HG03575 (cell line): ENCODE measurements at regions not wholly inside any gene's neighbourhood (a gene's known extent, or its start where the extent isn't known, plus 50 kb on each side); places are given as distances from the start of the nearest gene placed in this dataset.
"Not testable (repeated sequence)": the region's sequence is repeated elsewhere in the genome, so short reads cannot be mapped to it uniquely, and the experiment has no call there.

Experiments used
- ATAC-seq: cut with Tn5 transposase; IDR thresholded peaks from one replicate; pipeline ENCODE4 v1.9.1; 2021; ENCODE audit not compliant: unreplicated experiment, insufficient number of reproducible peaks, low FRiP score; ENCODE audit errors: extremely low read depth

GRCh38 chr15:20253047-20253615 lies 288.5 kb downstream of the GOLGA6L6 start:
- ATAC-seq, result not testable (repeated sequence)

GRCh38 chr15:20252040-20252439 lies 289.6 kb downstream of the GOLGA6L6 start:
- not testable (repeated sequence) for ATAC-seq

- not testable (repeated sequence) for ATAC-seq
Measured at GRCh38 chr15:20251214-20252005, 290.2 kb downstream of the GOLGA6L6 start.

- not testable (repeated sequence) for ATAC-seq
Measured at GRCh38 chr15:20250206-20250605, 291.4 kb downstream of the GOLGA6L6 start.

GRCh38 chr15:20249677-20249970 lies 292.0 kb downstream of the GOLGA6L6 start:
- ATAC-seq, result not testable (repeated sequence)

- ATAC-seq, result not testable (repeated sequence)
Measured at GRCh38 chr15:20248434-20248833, 293.2 kb downstream of the GOLGA6L6 start.

GRCh38 chr15:20247137-20247536 lies 294.5 kb downstream of the GOLGA6L6 start:
- ATAC-seq, result not testable (repeated sequence)

GRCh38 chr15:20246624-20247023 lies 295.0 kb downstream of the GOLGA6L6 start:
- ATAC-seq, result not testable (repeated sequence)

- not testable (repeated sequence) for ATAC-seq
Measured at GRCh38 chr15:20245856-20246255, 295.7 kb downstream of the GOLGA6L6 start.

- ATAC-seq, result not testable (repeated sequence)
Measured at GRCh38 chr15:20244792-20245191, 296.8 kb downstream of the GOLGA6L6 start.

- ATAC-seq, result not testable (repeated sequence)
Measured at GRCh38 chr15:20243486-20244240, 297.9 kb downstream of the GOLGA6L6 start.

GRCh38 chr15:20240366-20240917 lies 301.2 kb downstream of the GOLGA6L6 start:
- ATAC-seq, result not testable (repeated sequence)

- not testable (repeated sequence) for ATAC-seq
Measured at GRCh38 chr15:20239186-20239585, 302.4 kb downstream of the GOLGA6L6 start.

- not testable (repeated sequence) for ATAC-seq
Measured at GRCh38 chr15:20237256-20238020, 304.2 kb downstream of the GOLGA6L6 start.

GRCh38 chr15:20235728-20236127 lies 305.9 kb downstream of the GOLGA6L6 start:
- not testable (repeated sequence) for ATAC-seq

- not testable (repeated sequence) for ATAC-seq
Measured at GRCh38 chr15:20234006-20234540, 307.5 kb downstream of the GOLGA6L6 start.

- not testable (repeated sequence) for ATAC-seq
Measured at GRCh38 chr15:20232457-20232856, 309.1 kb downstream of the GOLGA6L6 start.

GRCh38 chr15:20230656-20231055 lies 310.9 kb downstream of the GOLGA6L6 start:
- not testable (repeated sequence) for ATAC-seq
